B cell (primary cell): ENCODE measurements at regions not wholly inside any gene's neighbourhood (a gene's known extent, or its start where the extent isn't known, plus 50 kb on each side); places are given as distances from the start of the nearest gene placed in this dataset.

ENCODE experiments used
- ATAC-seq: fragments of 200-7000 bp; cut with Tn5 transposase; one replicate; pipeline ENCODE4 v1.10.0; 2021; ENCODE audit warnings: low read depth, mild to moderate bottlenecking, moderate number of reproducible peaks, moderate library complexity
- CTCF ChIA-PET: fragments of 350-600 bp; sonication (Branson Sonifier 250); formaldehyde crosslinking; loops from one replicate; lab custom pipeline; 2021; ENCODE audit warnings: antibody characterized with exemption, inconsistent platforms; lab: Charles Lee
- POLR2A ChIA-PET: fragments of 350-600 bp; sonication (Branson Sonifier 250); formaldehyde crosslinking; loops from one replicate; lab custom pipeline; 2021; ENCODE audit warnings: antibody characterized with exemption; lab: Charles Lee
- DNase-seq: peaks from one replicate; pipeline ENCODE4 v3.0.0; 2013
- H2AFZ ChIP-seq: 2 replicates; pipeline ENCODE4 v1.6.1; 2012; ENCODE audit warnings: mild to moderate bottlenecking, low read depth, low read length; ENCODE audit not compliant: insufficient read depth, poor library complexity, severe bottlenecking
- H3K27ac ChIP-seq, 2 donors: 1 replicate in 1 of 2; 2 replicates in 1 of 2; pipeline ENCODE4 v1.5.1; 2012 to 2013; ENCODE audit warnings: low read length in 2 of 2, mild to moderate bottlenecking in 2 of 2, moderate library complexity in 1 of 2
- H3K27me3 ChIP-seq, 4 experiments: fragments of 200-600 bp in 1 of 4; sonication (generic) in 1 of 4; replicated peaks in 1 of 4; 1 replicate in 2 of 4; 2 replicates in 2 of 4; pipeline versions ENCODE4 v1.6.1 to v1.7.0; 2013 to 2016; ENCODE audit warnings: low read length in 3 of 4, mild to moderate bottlenecking in 2 of 4, mixed read lengths in 1 of 4, moderate library complexity in 1 of 4; ENCODE audit not compliant: insufficient read depth in 4 of 4, control insufficient read depth in 3 of 4; ENCODE audit errors: control extremely low read depth in 1 of 4
- H3K36me3 ChIP-seq, 2 experiments: replicated peaks in 1 of 2; 1 replicate in 1 of 2; 2 replicates in 1 of 2; pipeline versions ENCODE4 v1.6.1 to v1.7.1; 2013; ENCODE audit warnings: low read length in 1 of 2; ENCODE audit not compliant: insufficient read depth in 2 of 2, control insufficient read depth in 1 of 2; ENCODE audit errors: control extremely low read depth in 1 of 2, extremely low read depth in 1 of 2
- H3K4me1 ChIP-seq, 2 donors: fragments of 200-600 bp in 1 of 2; sonication (generic) in 1 of 2; 1 replicate in 1 of 2; 2 replicates in 1 of 2; pipeline versions ENCODE4 v1.5.1 to v1.6.1; 2013 to 2017; ENCODE audit warnings: low read length in 2 of 2; ENCODE audit not compliant: control insufficient read depth in 2 of 2, insufficient read depth in 2 of 2
- H3K4me2 ChIP-seq: replicated peaks from 2 replicates; pipeline ENCODE3; 2012; ENCODE audit warnings: mild to moderate bottlenecking, low read depth, low read length; ENCODE audit not compliant: poor library complexity, severe bottlenecking
- H3K4me3 ChIP-seq, 5 experiments: fragments of 200-600 bp in 1 of 5; sonication (generic) in 1 of 5; 1 replicate in 3 of 5; 2 replicates in 2 of 5; pipeline versions ENCODE4 v1.5.1 to v1.7.0; 2011 to 2016; ENCODE audit warnings: low read length in 4 of 5, mild to moderate bottlenecking in 4 of 5, low read depth in 2 of 5, control low read depth in 1 of 5, moderate library complexity in 1 of 5; ENCODE audit not compliant: insufficient read depth in 1 of 5; ENCODE audit errors: control extremely low read depth in 1 of 5, extremely low read depth in 1 of 5
- H3K79me2 ChIP-seq: fragments of 200-600 bp; sonication (generic); one replicate; pipeline ENCODE4 v1.6.0; 2016; ENCODE audit warnings: low read length; ENCODE audit not compliant: control insufficient read depth, insufficient read depth
- H3K9ac ChIP-seq: fragments of 200-600 bp; sonication (generic); 2 replicates; pipeline ENCODE4 v1.6.1; 2017; ENCODE audit warnings: mild to moderate bottlenecking, low read length, moderate library complexity
- H3K9me3 ChIP-seq, 3 donors: one replicate each; pipeline versions ENCODE4 v1.6.1 to v1.7.1; 2013; ENCODE audit warnings: low read length in 2 of 3; ENCODE audit not compliant: control insufficient read depth in 2 of 3, insufficient read depth in 1 of 3; ENCODE audit errors: control extremely low read depth in 1 of 3
- H4K20me1 ChIP-seq: 2 replicates; pipeline ENCODE4 v1.6.0; 2012; ENCODE audit warnings: mild to moderate bottlenecking, low read length; ENCODE audit not compliant: insufficient read depth, control insufficient read depth, poor library complexity, severe bottlenecking
- H3K27ac Mint-ChIP-seq: one replicate; pipeline ENCODE4 v1.8.0; 2021; ENCODE audit warnings: mixed read lengths
- H3K27me3 Mint-ChIP-seq: one replicate; pipeline ENCODE4 v1.8.0; 2021; ENCODE audit warnings: mixed read lengths
- H3K4me1 Mint-ChIP-seq: one replicate; pipeline ENCODE4 v1.8.0; 2021; ENCODE audit warnings: mixed read lengths
- H3K4me3 Mint-ChIP-seq: one replicate; pipeline ENCODE4 v1.8.0; 2021; ENCODE audit warnings: mixed read lengths
- H3K9me3 Mint-ChIP-seq: one replicate; pipeline ENCODE4 v1.8.0; 2022; ENCODE audit warnings: mixed read lengths; ENCODE audit not compliant: insufficient read depth
- CTCF ChIP-seq: fragments of 200-600 bp; IDR thresholded peaks from one replicate; pipeline ENCODE4 v1.8.0; 2022; ENCODE audit warnings: antibody characterized with exemption, mild to moderate bottlenecking
- EZH2 ChIP-seq: IDR thresholded peaks from 2 replicates; pipeline ENCODE4 v1.6.1; 2012; ENCODE audit warnings: borderline replicate concordance, low read depth, mild to moderate bottlenecking, moderate library complexity, low read length; ENCODE audit not compliant: insufficient read depth, poor library complexity, severe bottlenecking
- WGBS: methylation state at CpG from one replicate; pipeline ENCODE4 v1.1.5; 2013; ENCODE audit warnings: missing lambda C conversion rate; ENCODE audit not compliant: insufficient coverage; 5-methylcytosine and 5-hydroxymethylcytosine counted together
- intact Hi-C: fragments of 100-400 bp; cut with micrococcal nuclease; formaldehyde crosslinking; loops from one replicate; pipeline ENCODE4 v1.10.0; 2022

DNA sequence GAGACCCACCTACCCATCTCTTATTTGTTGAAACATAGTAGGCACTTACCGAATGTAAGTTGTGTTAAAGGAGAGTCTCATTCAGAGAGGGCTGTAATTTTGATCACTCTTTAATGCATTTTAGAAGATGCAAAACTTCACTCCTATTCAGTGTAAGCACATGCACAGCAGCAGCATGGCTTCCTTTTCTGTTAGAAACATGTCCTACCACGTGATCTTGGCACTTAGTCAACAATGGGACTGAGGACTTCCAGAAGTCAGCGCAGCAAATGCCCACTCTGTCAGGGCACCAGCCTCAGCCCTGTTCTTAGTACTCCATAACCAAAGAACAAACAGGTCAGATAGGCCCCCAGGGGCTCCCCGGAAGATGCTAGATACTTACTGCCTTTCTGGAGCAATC lies 456.5 kb downstream of the METTL4 start:
- Histone ChIP-seq H3K9me3 (no peaks in the 10 kb centered on the region), H3K27ac (no peak overlapping the region), H3K4me3 (no peak overlapping the region), H3K27me3 (peaks cover 0 to 5% (median 0%) of the 10 kb centered on the region in 4 experiments), H3K36me3 (no peaks in the 10 kb centered on the region), H2AFZ (no peak overlapping the region), H3K4me2 (no peak overlapping the region), H4K20me1 (no peaks in the 10 kb centered on the region), H3K9ac (no peak overlapping the region), H3K4me1 (no peaks in the 10 kb centered on the region), H3K79me2 (no peaks in the 10 kb centered on the region)
- TF ChIP-seq CTCF (no peak), EZH2 (no peak)
- DNase-seq (no peak), ATAC-seq (no peak)
- 71% methylated on average over 3 of the region's 4 CpGs for WGBS
- POLR2A ChIA-PET = no interaction called here
- Mint-ChIP-seq H3K27ac (no peak overlapping the region), H3K9me3 (no peaks in the 10 kb centered on the region), H3K4me1 (no peaks in the 10 kb centered on the region), H3K27me3 (peaks cover 26% of the 10 kb centered on the region), H3K4me3 (no peak overlapping the region)
- CTCF ChIA-PET = interaction anchor here (0.6 to 1.0 kb wide), 3 partner anchors 9 to 427 kb away, joined by 3 read pairs; no protein-coding TSS in a partner anchor
- intact Hi-C loops = no loop called here

DNA sequence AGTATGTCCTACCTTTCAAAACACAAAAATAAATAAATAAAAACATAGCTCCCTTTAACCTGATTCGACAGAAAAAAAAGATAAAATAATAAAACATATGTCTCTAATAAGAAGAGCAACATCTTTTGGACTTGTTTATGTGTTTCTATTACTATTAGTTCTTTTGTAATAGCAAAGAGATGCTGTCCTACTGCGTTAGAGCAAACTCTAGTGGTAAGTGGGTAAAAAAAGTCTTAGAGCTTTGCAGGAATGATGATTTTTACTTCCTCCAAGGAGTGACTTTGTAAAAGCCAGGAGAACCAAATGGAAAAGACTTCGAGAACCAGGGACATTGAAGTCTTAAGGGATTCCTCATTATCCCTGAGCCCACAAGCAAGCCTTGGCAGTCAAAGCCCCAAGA lies 450.1 kb downstream of the METTL4 start:
- Histone ChIP-seq H3K36me3 (no peaks in the 10 kb centered on the region), H2AFZ (no peak overlapping the region), H3K9ac (no peak overlapping the region), H3K9me3 (no peaks in the 10 kb centered on the region), H3K27me3 (no peaks in the 10 kb centered on the region), H3K4me1 (no peaks in the 10 kb centered on the region), H3K27ac (no peak overlapping the region), H3K79me2 (no peaks in the 10 kb centered on the region), H3K4me2 (no peak overlapping the region), H4K20me1 (no peaks in the 10 kb centered on the region), H3K4me3 (no peak overlapping the region)
- no peaks in the 10 kb centered on the region for H3K9me3 Mint-ChIP-seq
- DNase-seq (no peak), ATAC-seq (no peak)
- no peak overlapping the region for H3K27ac Mint-ChIP-seq
- H3K27me3 Mint-ChIP-seq = peaks cover 3% of the 10 kb centered on the region
- H3K4me3 Mint-ChIP-seq = no peak overlapping the region
- intact Hi-C loops = no loop called here
- H3K4me1 Mint-ChIP-seq = no peaks in the 10 kb centered on the region
- TF ChIP-seq EZH2 = no peak
- no peak for TF ChIP-seq CTCF
- ChIA-PET CTCF (no interaction called here), POLR2A (no interaction called here)
- WGBS = 50% methylated on average over 1 of the region's 3 CpGs
